Esophagus squamous epithelium (tissue), 4 donors: ENCODE measurements at regions not wholly inside any gene's neighbourhood (a gene's known extent, or its start where the extent isn't known, plus 50 kb on each side); places are given as distances from the start of the nearest gene placed in this dataset.

Experiments
- CTCF ChIP-seq, 6 experiments: fragments of 450-650 bp in 4 of 6; fragments of 200-600 bp in 2 of 6; sonication (generic) in 2 of 6; IDR thresholded peaks; one replicate each; pipeline ENCODE4 v1.5.1; 2016 to 2019; ENCODE audit warnings: antibody characterized with exemption in 6 of 6, mild to moderate bottlenecking in 4 of 6, moderate library complexity in 4 of 6
- POLR2A ChIP-seq, 4 donors: fragments of 450-650 bp; IDR thresholded peaks; one replicate each; pipeline ENCODE4 v1.6.1; 2017; ENCODE audit warnings: antibody characterized with exemption in 4 of 4, mild to moderate bottlenecking in 4 of 4, moderate library complexity in 3 of 4

GRCh38 chr14:34064349-34064748 lies 113.5 kb upstream of the EGLN3 start:
- TF ChIP-seq POLR2A (IDR thresholded peaks at IDR 0.05) (no peak), CTCF (IDR thresholded peaks at IDR 0.05) (no peak)
